Suprapubic skin (tissue), 4 donors: ENCODE measurements at regions not wholly inside any gene's neighbourhood (a gene's known extent, or its start where the extent isn't known, plus 50 kb on each side); places are given as distances from the start of the nearest gene placed in this dataset.

Source experiments
- DNase-seq, 2 donors: peaks; one replicate each; pipeline ENCODE4 v3.0.0-alpha.2; 2019; ENCODE audit warnings: low spot score in 2 of 2
- H3K27ac ChIP-seq: fragments of 200-600 bp; sonication (generic); one replicate; pipeline ENCODE4 v1.5.1; 2019
- H3K27me3 ChIP-seq: fragments of 200-600 bp; sonication (generic); one replicate; pipeline ENCODE4 v1.5.1; 2019
- H3K36me3 ChIP-seq: fragments of 200-600 bp; sonication (generic); one replicate; pipeline ENCODE4 v1.5.1; 2019
- H3K4me1 ChIP-seq: fragments of 200-600 bp; sonication (generic); one replicate; pipeline ENCODE4 v1.5.1; 2019
- H3K4me3 ChIP-seq: fragments of 200-600 bp; sonication (generic); one replicate; pipeline ENCODE4 v1.5.1; 2019; ENCODE audit warnings: mild to moderate bottlenecking
- H3K9me3 ChIP-seq: fragments of 200-600 bp; sonication (generic); one replicate; pipeline ENCODE4 v1.5.1; 2019
- CTCF ChIP-seq, 2 donors: fragments of 200-600 bp in 1 of 2; fragments of 450-650 bp in 1 of 2; sonication (generic) in 1 of 2; IDR thresholded peaks; one replicate each; pipeline ENCODE4 v1.5.1; 2016 to 2019; ENCODE audit warnings: antibody characterized with exemption in 2 of 2, mild to moderate bottlenecking in 1 of 2, moderate library complexity in 1 of 2
- EP300 ChIP-seq: sonication (generic); formaldehyde crosslinking; IDR thresholded peaks from one replicate; pipeline ENCODE4 v1.6.1; 2017; ENCODE audit warnings: antibody characterized with exemption
- POLR2A ChIP-seq, 2 donors: fragments of 450-650 bp; IDR thresholded peaks; one replicate each; pipeline ENCODE4 v1.6.1; 2017; ENCODE audit warnings: antibody characterized with exemption in 2 of 2, mild to moderate bottlenecking in 2 of 2, moderate library complexity in 2 of 2
- POLR2AphosphoS5 ChIP-seq, 3 donors: sonication (generic); formaldehyde crosslinking; IDR thresholded peaks; one replicate each; pipeline ENCODE4 v1.6.1; 2017; ENCODE audit warnings: antibody characterized with exemption in 3 of 3
- WGBS: methylation state at CpG from one replicate; pipeline ENCODE4 v1.1.5; 2018; 5-methylcytosine and 5-hydroxymethylcytosine counted together

DNA sequence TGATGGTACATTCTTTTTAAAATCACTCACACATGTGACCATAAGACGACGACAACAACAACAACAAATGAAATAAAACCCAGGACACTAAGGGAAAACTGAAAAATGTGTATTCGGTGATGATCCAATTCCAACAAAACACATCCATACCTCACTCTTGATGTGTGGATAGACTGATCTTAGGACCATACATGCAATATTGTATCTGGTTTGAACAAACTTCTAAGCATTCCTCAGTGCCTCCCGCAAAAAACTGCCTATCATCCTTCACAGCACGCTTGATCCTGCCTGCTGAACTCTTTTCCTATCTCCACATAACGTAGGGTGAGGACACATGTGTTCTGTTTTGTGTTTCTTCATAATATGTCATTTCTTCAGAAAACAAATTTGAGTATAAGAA lies 415.2 kb downstream of the KCTD12 start:
- Histone ChIP-seq H3K9me3 (no peaks in the 10 kb centered on the region), H3K27ac (no peak overlapping the region), H3K36me3 (no peaks in the 10 kb centered on the region), H3K4me1 (peaks cover 11% of the 10 kb centered on the region), H3K27me3 (no peaks in the 10 kb centered on the region), H3K4me3 (no peak overlapping the region)
- DNase-seq, result no peak
- 73% methylated on average over 6 of the region's 6 CpGs for WGBS
- TF ChIP-seq CTCF (IDR thresholded peaks at IDR 0.05), result no peak
- no peak for TF ChIP-seq POLR2AphosphoS5 (IDR thresholded peaks at IDR 0.05)
- no peak for TF ChIP-seq EP300
- no peak for TF ChIP-seq POLR2A (IDR thresholded peaks at IDR 0.05)

DNA sequence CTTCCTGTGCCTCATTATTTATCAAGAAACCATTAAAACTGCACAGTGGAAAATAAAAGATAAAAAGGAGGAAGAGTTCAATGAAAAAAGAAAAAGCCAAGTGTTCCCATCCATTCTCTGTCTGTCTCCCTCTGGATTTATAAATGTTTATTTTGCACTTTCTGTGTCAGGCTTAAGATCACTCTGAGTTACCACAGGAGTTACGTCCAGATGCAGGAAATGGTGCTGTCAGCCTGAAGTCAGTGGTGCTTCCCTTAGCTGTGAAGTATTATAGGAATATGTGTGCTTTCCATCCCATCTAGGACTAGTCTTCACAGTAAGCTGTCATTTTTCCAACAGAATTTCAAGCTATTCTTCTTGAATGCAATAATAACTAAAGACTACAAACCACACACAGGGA lies 420.2 kb downstream of the KCTD12 start:
- Histone ChIP-seq H3K27ac (no peak overlapping the region), H3K4me3 (no peak overlapping the region), H3K4me1 (no peaks in the 10 kb centered on the region), H3K27me3 (no peaks in the 10 kb centered on the region), H3K9me3 (no peaks in the 10 kb centered on the region), H3K36me3 (no peaks in the 10 kb centered on the region)
- no peak for TF ChIP-seq CTCF (IDR thresholded peaks at IDR 0.05)
- no peak for TF ChIP-seq POLR2A (IDR thresholded peaks at IDR 0.05)
- TF ChIP-seq POLR2AphosphoS5 (IDR thresholded peaks at IDR 0.05), result no peak
- no peak for TF ChIP-seq EP300
- no peak for DNase-seq
- 50% methylated on average over 1 of the region's 1 CpG for WGBS

DNA sequence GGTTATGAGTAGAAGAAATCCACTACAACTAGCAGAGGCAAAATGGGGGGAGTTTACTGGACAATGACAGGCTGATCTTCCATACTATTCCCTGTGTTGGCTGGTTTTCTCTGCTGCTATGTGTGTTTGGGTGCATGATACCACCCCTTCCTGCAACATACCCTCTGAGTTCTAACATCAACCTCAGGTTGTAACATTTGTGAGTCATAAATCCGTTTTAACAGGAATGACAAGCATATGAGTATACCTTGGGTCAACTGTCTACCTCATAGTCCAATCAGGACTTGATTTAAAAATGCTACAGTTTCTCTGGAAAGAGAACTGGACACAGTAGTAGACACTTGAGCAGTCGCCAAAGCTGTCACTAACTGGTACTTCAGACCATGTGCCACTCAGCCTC lies 422.9 kb downstream of the KCTD12 start:
- Histone ChIP-seq H3K4me1 (no peaks in the 10 kb centered on the region), H3K27me3 (no peaks in the 10 kb centered on the region), H3K9me3 (no peaks in the 10 kb centered on the region), H3K27ac (no peak overlapping the region), H3K4me3 (no peak overlapping the region), H3K36me3 (no peaks in the 10 kb centered on the region)
- no peak for TF ChIP-seq CTCF (IDR thresholded peaks at IDR 0.05)
- TF ChIP-seq EP300, result no peak
- no peak for TF ChIP-seq POLR2A (IDR thresholded peaks at IDR 0.05)
- no peak for TF ChIP-seq POLR2AphosphoS5 (IDR thresholded peaks at IDR 0.05)
- DNase-seq, result no peak
- whole genome bisulfite sequencing, result 93% methylated on average over 2 of the region's 2 CpGs

DNA sequence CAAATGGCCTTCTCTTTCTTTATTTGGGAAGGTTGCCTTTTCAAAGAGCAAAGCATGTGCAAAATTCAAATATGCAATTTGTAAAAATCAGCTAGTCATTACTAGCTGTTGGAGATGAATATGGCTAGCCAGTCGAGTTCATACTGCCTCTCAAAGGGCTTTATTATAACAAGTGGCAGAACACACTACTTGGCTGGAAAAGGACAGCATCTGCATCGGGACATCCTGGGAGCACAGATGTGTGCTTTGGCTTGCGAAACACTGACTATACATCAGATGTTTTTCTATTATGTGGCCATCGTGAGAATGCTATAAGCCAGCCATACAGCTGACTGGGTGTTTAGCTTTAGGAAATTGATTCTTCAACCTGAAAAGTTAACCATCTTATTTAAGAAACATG lies 424.2 kb downstream of the KCTD12 start:
- H3K4me1 ChIP-seq, result no peaks in the 10 kb centered on the region
- H3K36me3 ChIP-seq, result no peaks in the 10 kb centered on the region
- TF ChIP-seq CTCF (IDR thresholded peaks at IDR 0.05) (no peak), EP300 (no peak), POLR2AphosphoS5 (IDR thresholded peaks at IDR 0.05) (no peak), POLR2A (IDR thresholded peaks at IDR 0.05) (no peak)
- H3K27me3 ChIP-seq, result no peaks in the 10 kb centered on the region
- H3K4me3 ChIP-seq, result no peak overlapping the region
- H3K9me3 ChIP-seq, result no peaks in the 10 kb centered on the region
- 57% methylated on average over 4 of the region's 4 CpGs for WGBS
- no peak overlapping the region for H3K27ac ChIP-seq
- no peak for DNase-seq

GRCh38 chr13:76461484-76461883 lies 424.7 kb downstream of the KCTD12 start:
- no peak overlapping the region for H3K27ac ChIP-seq
- DNase-seq, result no peak
- WGBS, result 78% methylated on average over 1 of the region's 1 CpG
- no peaks in the 10 kb centered on the region for H3K4me1 ChIP-seq
- H3K4me3 ChIP-seq, result no peak overlapping the region
- TF ChIP-seq EP300, result no peak
- no peak for TF ChIP-seq POLR2AphosphoS5 (IDR thresholded peaks at IDR 0.05)
- no peak for TF ChIP-seq POLR2A (IDR thresholded peaks at IDR 0.05)
- TF ChIP-seq CTCF (IDR thresholded peaks at IDR 0.05), result no peak
- no peaks in the 10 kb centered on the region for H3K9me3 ChIP-seq
- no peaks in the 10 kb centered on the region for H3K36me3 ChIP-seq
- no peaks in the 10 kb centered on the region for H3K27me3 ChIP-seq
